Peyer's patch (tissue), 4 donors: ENCODE measurements at regions not wholly inside any gene's neighbourhood (a gene's known extent, or its start where the extent isn't known, plus 50 kb on each side); places are given as distances from the start of the nearest gene placed in this dataset.

Source experiments
- DNase-seq, 3 donors: peaks; one replicate each; pipeline ENCODE4 v3.0.0-alpha.2; 2017 to 2019
- H3K27ac ChIP-seq, 4 donors: fragments of 200-600 bp; sonication (generic); one replicate each; pipeline ENCODE4 v1.5.1; 2016 to 2019
- H3K27me3 ChIP-seq, 2 donors: fragments of 200-600 bp; sonication (generic); one replicate each; pipeline ENCODE4 v1.5.1; 2019
- H3K36me3 ChIP-seq, 3 donors: fragments of 200-600 bp; sonication (generic); one replicate each; pipeline ENCODE4 v1.5.1; 2016 to 2019
- H3K4me1 ChIP-seq, 4 donors: fragments of 200-600 bp; sonication (generic); one replicate each; pipeline ENCODE4 v1.5.1; 2016 to 2019
- H3K4me3 ChIP-seq, 4 donors: fragments of 200-600 bp; sonication (generic); 1 replicate in 3 of 4; 2 replicates in 1 of 4; pipeline ENCODE4 v1.5.1; 2016 to 2019; ENCODE audit warnings: mild to moderate bottlenecking in 1 of 4
- H3K9me3 ChIP-seq, 4 donors: fragments of 200-600 bp; sonication (generic); one replicate each; pipeline ENCODE4 v1.5.1; 2016 to 2019; ENCODE audit warnings: mild to moderate bottlenecking in 1 of 4
- POLR2A ChIP-seq, 2 donors: fragments of 450-650 bp; IDR thresholded peaks; one replicate each; pipeline ENCODE4 v1.5.1; 2017; ENCODE audit warnings: antibody characterized with exemption in 2 of 2, mild to moderate bottlenecking in 2 of 2, moderate library complexity in 2 of 2
- TF ChIP-seq, protein P1 (sequence below), 6 experiments: fragments of 450-650 bp in 4 of 6; fragments of 200-600 bp in 2 of 6; sonication (generic) in 1 of 6; IDR thresholded peaks; one replicate each; pipeline ENCODE4 v1.5.1; 2017 to 2019; ENCODE audit warnings: antibody characterized with exemption in 6 of 6, mild to moderate bottlenecking in 3 of 6, moderate library complexity in 1 of 6

DNA sequence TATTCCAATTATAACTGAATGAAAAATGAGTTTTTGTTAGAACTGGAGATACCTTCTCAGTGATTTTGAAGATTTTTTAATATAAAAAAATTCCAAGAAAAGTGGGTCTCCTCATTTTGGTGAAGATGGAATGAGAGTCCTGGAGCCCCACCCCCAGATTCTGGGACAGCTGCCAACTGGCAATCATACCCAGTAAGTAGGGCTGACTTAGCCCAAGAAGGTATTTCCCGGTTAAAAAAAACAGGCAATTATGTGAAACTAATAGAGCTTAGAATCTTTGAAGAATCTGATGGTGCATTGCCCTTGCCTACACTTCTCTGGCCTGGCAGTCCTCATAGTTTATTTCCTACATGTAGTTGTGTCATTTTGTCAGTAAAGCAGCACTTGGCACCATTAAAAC, 52.8 kb upstream of the VWDE start:
- no peaks in the 10 kb centered on the region for H3K4me1 ChIP-seq
- no peak for TF ChIP-seq POLR2A (IDR thresholded peaks at IDR 0.05)
- TF ChIP-seq, protein P1, sequence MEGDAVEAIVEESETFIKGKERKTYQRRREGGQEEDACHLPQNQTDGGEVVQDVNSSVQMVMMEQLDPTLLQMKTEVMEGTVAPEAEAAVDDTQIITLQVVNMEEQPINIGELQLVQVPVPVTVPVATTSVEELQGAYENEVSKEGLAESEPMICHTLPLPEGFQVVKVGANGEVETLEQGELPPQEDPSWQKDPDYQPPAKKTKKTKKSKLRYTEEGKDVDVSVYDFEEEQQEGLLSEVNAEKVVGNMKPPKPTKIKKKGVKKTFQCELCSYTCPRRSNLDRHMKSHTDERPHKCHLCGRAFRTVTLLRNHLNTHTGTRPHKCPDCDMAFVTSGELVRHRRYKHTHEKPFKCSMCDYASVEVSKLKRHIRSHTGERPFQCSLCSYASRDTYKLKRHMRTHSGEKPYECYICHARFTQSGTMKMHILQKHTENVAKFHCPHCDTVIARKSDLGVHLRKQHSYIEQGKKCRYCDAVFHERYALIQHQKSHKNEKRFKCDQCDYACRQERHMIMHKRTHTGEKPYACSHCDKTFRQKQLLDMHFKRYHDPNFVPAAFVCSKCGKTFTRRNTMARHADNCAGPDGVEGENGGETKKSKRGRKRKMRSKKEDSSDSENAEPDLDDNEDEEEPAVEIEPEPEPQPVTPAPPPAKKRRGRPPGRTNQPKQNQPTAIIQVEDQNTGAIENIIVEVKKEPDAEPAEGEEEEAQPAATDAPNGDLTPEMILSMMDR (IDR thresholded peaks at IDR 0.05): no peak
- no peaks in the 10 kb centered on the region for H3K27me3 ChIP-seq
- DNase-seq: no peak
- H3K4me3 ChIP-seq: no peak overlapping the region
- no peaks in the 10 kb centered on the region for H3K9me3 ChIP-seq
- no peaks in the 10 kb centered on the region for H3K36me3 ChIP-seq
- no peak overlapping the region for H3K27ac ChIP-seq

DNA sequence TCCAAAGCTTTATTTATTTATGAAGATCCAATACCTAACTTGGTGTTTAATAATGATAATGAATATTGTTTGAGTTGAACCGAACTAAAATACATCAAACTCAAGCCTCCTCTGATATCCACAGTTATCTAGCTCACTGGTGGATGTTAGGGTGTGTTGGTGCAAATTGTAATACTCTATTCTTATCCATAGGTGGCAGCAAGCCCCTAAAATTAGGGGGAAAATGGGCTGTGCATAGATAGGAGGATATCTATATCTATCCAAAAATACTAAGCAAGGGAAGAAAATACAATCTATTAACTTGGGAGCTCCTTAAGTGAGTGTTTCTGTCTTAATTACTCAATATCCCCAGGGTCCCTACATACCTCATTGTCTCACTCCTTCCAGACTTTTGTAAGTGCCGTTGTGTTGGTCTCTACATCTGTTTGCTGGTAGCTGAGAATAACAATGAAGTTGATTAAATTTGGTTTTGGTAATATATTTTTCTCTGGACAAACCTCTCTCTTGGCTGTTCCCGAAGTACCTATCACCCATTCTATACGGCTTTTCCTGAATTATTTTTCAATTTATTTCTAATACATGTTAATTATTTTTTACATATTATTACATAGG, 55.0 kb upstream of the VWDE start:
- H3K4me3 ChIP-seq: no peak overlapping the region
- H3K27ac ChIP-seq: no peak overlapping the region
- no peaks in the 10 kb centered on the region for H3K9me3 ChIP-seq
- DNase-seq: no peak
- no peaks in the 10 kb centered on the region for H3K4me1 ChIP-seq
- TF ChIP-seq, protein P1 (IDR thresholded peaks at IDR 0.05): peak in 4 of 6 experiments; percentile 38 to 64 (median 56)
- no peak for TF ChIP-seq POLR2A (IDR thresholded peaks at IDR 0.05)
- no peaks in the 10 kb centered on the region for H3K36me3 ChIP-seq
- no peaks in the 10 kb centered on the region for H3K27me3 ChIP-seq

DNA sequence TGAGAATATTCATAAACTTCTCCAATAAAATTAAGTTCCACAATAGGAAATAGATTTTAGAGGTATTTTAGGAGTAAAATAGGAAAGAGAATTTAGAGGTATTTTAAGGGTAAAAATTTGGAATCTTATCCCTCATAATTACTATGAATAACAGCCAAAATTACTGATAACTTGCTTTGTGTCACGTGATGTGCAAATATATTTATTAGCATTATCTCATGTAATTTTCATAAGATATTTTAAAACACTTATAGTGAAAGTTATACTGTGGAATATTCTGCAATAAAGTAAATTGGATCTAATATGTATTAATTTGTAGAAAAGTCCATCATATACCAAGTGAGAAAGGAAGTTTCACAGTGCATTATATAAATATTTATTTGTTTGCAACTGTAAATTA, 64.2 kb upstream of the VWDE start:
- no peaks in the 10 kb centered on the region for H3K27me3 ChIP-seq
- H3K4me1 ChIP-seq: no peaks in the 10 kb centered on the region
- no peak overlapping the region for H3K27ac ChIP-seq
- H3K9me3 ChIP-seq: no peaks in the 10 kb centered on the region
- H3K36me3 ChIP-seq: no peaks in the 10 kb centered on the region
- H3K4me3 ChIP-seq: no peak overlapping the region
- TF ChIP-seq, protein P1 (IDR thresholded peaks at IDR 0.05): no peak
- TF ChIP-seq POLR2A (IDR thresholded peaks at IDR 0.05): no peak
- no peak for DNase-seq

DNA sequence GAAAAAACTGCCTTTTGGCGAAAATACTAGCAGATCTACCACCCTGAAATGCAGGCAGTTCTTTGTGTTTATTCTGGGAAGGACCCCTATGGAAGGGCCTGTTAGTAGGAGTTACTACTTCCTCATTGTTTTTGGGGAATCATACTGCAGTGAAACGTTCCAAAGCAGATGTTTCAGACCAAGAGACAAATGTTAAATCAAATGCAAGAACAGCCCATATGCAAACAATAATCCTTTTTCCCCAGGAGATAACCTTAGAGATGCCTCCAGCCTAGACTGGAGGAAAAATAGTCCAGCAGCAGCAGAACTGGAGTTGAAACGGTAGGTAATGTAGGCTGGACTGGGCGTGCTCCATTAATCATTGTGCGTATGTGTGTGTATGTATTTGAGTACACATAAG, 65.9 kb upstream of the VWDE start:
- DNase-seq: no peak
- Histone ChIP-seq H3K27me3 (no peaks in the 10 kb centered on the region), H3K9me3 (no peaks in the 10 kb centered on the region), H3K27ac (no peak overlapping the region), H3K36me3 (no peaks in the 10 kb centered on the region), H3K4me3 (no peak overlapping the region), H3K4me1 (no peaks in the 10 kb centered on the region)
- TF ChIP-seq POLR2A (IDR thresholded peaks at IDR 0.05): no peak
- TF ChIP-seq, protein P1 (IDR thresholded peaks at IDR 0.05): no peak

DNA sequence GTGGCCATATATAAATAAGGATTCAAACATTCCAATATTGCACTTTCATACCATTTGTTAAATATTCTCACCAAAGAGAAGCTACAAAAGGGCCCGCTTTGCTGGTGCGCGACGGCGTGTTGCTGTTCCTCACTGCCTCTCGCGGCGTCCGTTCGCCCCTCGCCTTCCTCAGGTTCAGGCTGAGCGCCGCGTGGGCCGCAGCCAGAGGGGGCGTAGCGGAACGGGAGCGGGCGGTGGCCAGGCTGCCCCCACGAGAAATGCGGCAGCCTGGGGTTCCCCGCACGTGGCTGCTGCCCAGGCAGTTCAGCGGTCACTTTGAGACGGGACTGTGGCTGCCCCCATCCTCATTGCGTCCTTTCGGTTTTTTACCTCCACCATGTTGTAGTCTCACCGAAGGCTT, 67.3 kb upstream of the VWDE start:
- Histone ChIP-seq H3K4me3 (no peak overlapping the region), H3K4me1 (no peaks in the 10 kb centered on the region), H3K27ac (no peak overlapping the region), H3K27me3 (no peaks in the 10 kb centered on the region), H3K36me3 (no peaks in the 10 kb centered on the region), H3K9me3 (no peaks in the 10 kb centered on the region)
- no peak for TF ChIP-seq POLR2A (IDR thresholded peaks at IDR 0.05)
- TF ChIP-seq, protein P1 (IDR thresholded peaks at IDR 0.05): no peak
- DNase-seq: no peak

DNA sequence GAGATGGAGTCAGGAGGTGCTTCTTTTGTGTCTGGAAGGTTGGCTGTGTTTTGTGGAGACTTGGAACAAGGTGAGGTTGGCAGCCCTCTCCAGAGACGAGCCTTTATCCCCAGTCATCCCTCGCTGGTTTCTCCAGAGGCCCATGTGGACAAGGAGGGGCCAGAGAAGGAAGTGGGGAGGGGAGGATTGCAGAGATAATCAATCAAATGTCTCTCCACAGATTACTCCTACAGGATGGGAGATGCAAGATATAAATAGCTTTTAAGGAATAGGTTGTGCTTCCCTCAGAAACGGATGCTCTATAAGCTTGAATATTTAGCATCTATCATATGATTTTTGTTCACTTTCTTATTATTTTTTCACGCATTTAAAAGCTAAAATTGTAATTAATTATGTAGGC, 70.4 kb upstream of the VWDE start:
- Histone ChIP-seq H3K4me3 (no peak overlapping the region), H3K27ac (no peak overlapping the region), H3K9me3 (no peaks in the 10 kb centered on the region), H3K4me1 (no peaks in the 10 kb centered on the region), H3K36me3 (no peaks in the 10 kb centered on the region), H3K27me3 (no peaks in the 10 kb centered on the region)
- DNase-seq: no peak
- TF ChIP-seq POLR2A (IDR thresholded peaks at IDR 0.05): no peak
- TF ChIP-seq, protein P1 (IDR thresholded peaks at IDR 0.05): no peak
